Fibroblast of skin of left quadriceps (primary cell): ENCODE measurements at regions not wholly inside any gene's neighbourhood (a gene's known extent, or its start where the extent isn't known, plus 50 kb on each side); places are given as distances from the start of the nearest gene placed in this dataset.

Experiments used
- DNase-seq, 2 experiments: peaks; one replicate each; pipeline ENCODE4 v3.0.0-alpha.2; 2013; ENCODE audit warnings: low read depth in 2 of 2

DNA sequence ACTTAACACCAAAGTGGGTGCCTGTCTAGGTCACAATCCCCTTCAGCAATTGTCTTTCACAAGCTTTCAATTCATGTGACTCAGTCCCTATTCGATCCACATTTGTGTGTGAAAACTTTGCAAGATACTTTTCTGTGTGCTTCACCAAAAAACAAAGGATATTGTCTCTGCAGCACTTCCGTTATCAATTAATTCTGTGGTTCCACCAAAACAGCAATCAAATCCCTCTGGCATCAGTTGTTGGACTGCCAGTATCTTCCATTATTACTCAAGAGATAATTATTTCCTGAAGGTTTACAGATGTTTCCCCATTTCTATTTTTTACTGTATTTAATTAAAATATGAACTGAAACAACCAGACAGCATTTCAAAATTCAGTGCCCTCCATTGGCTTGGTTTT lies 481.4 kb downstream of the SUCLA2 start:
- no peak for DNase-seq

DNA sequence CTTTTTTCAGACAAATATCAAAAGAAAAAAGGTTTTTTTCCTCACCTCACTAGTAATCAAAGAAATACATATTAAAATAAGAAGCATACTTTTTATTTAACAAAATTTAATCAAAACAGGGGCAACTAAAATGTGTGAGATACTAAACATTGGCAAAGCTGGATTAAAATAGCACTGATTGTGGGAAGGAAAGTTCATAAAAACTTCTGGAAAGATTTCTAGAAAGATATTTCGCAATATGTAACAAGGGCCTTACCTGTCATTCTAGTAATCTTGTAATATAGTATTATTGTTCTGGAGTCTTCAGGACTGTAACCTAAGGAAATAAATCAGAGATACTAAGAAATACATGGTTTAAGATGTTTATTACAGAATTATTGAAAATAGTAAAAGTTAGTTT lies 482.5 kb downstream of the SUCLA2 start:
- no peak for DNase-seq

DNA sequence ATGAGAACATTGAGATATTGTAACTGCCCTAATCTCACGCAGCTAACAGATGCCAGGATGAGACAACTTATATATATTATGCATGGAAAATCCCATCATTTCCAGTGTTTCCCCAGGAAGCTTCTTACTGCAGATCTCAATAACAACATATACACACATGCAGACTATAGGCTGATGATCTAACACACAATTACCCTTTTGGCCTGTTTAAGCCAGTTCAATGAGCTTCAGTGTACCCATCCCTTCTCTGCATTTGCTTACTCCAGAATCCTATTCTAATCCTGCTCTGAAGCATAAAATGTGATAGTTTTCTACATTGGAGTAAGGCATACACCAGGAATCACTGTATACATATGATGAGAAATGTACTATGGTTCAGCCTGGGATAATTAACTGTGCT lies 489.4 kb downstream of the SUCLA2 start:
- DNase-seq: no peak

DNA sequence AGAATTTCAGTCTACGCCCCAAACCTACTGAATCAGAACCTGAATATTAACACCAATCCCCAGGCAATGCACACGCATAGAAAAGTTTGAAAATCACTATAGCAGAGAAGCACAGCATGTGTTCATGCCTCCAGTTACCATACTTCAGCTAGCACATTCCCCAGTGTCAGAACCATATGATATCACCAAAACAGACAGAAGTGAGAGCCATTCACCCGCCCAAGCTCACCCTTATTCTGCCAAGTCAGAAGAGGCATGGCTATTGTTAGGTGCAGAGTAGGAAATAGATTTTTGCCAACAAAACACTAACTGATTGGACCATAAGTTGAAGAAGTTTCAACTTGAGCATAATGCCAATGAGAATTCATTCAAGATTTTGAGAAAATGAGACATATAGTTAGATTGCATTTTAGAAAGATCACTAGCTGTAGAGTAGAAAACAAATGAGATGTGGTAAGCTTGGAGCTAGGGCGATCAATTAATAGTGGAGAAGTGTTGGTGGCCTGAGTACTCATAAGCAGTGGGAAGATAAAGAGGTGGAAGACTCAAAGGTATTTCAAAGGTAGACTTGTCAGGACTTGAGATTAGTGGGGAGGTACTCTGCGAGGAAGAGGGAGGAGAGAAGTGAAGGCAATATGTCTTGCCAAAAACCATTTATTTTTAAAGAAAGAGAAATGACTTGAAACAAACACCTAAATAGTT lies 492.4 kb downstream of the SUCLA2 start:
- DNase-seq: no peak

DNA sequence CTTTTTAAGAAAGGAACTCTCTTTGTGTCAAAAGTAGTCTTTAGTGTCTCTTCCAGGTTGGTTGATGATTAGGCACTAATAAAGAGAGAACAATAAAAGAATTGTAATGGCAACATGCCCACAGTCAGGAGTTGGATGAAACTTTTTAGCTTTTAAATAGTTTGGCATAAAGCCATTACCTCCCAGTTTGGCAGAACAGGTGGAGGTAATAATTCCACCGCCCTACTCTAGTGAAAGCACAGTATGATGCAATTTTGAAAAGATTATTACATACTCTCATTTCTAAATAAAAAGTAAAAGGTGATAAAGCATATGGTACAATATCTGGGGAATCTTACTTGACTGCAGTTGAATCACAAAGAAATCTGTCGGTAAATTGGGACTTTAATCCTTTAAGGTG lies 497.6 kb downstream of the SUCLA2 start:
- no peak for DNase-seq

DNA sequence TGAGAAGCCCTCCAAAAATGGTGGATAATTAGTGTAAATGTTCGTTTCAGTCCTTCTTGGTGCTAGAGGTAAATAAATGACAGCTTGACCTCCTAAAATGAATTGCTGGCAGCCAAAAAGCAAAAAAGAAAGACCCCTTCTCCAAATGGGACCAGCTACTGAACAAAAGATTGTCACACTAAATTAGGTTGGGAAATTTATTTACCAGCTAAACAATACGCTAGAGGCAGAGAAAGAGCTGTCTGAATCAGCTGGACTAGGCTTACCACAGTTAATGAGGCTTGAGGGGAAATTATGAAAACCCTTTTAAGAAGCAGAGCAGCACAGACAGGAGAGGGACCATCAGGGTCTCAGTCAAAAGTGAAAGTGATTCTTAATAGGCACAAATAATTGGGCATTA lies 498.9 kb downstream of the SUCLA2 start:
- no peak for DNase-seq

DNA sequence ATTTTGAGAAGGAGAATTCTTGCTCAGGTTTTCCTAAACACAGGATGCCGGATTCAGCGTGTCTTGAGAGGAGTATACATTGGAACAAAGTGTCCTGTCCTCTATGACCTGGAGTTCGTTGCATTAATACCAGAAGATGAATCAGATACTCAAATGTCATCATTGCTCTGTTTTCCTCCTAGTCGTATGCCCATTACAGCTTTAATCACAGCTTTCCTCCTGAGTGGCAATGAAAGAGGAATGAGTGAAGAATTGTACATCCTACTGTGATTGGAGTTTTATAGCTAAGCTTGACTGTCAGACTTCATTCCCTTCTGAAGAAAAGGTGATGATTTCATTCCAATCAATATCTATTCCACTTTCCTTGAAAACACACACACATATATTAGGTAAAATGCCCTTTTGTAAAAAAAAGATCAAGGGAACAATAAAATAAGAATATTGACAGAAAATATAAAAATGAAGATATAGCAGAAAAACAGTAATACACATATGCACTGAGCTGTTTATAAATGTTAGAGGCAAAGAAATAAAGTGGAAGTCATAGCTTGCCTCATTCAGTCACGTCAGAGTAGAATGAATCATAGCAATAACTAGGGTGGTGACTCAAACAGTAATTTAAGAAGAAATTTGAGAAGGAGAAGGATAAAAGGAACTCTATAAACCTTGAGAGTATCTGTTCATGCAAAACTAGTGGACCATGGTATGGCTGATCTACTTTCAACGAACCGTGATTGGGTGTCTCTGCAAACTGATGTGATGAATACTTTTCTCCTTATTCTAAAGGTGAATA lies 501.5 kb downstream of the SUCLA2 start:
- DNase-seq: peak; percentile 68 to 70

DNA sequence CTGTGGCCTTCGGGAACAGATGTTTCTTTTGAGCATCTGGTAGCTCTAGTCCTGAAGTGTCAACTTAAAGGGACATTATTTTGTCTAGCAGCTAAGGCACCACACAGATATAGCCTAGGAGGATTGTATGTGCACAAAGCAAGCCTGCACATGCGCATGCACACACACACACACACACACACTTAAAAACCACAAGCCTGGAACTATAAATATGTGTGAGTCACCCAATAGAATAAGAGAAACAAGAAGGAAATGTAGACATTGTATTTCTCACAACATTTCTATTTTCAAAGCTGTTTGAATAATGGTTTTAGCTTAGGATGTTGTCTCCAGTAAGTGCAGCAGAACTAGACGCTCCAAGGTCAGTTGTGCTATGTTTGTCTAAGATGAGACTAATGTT lies 516.5 kb downstream of the SUCLA2 start:
- DNase-seq: peak; percentile 77 to 78

DNA sequence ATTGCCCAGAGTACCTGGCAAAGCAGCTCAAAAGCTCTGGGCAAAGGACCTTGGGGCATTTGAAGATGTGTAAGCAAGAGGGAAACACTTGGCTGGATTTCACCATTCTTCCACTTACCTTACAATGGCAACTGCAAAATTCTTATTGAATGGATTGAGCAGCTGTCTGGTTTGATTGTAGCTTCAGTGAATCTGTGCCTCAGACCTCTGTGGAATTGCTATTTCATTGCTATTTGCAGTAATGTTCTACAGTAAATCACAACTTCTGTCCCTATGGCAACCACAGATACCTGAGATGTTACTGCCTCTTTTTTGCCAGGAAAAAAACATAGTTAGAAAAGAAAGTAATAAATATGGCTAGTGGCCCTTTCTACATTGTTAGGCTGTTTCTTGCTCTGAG lies 519.5 kb downstream of the SUCLA2 start:
- no peak for DNase-seq

DNA sequence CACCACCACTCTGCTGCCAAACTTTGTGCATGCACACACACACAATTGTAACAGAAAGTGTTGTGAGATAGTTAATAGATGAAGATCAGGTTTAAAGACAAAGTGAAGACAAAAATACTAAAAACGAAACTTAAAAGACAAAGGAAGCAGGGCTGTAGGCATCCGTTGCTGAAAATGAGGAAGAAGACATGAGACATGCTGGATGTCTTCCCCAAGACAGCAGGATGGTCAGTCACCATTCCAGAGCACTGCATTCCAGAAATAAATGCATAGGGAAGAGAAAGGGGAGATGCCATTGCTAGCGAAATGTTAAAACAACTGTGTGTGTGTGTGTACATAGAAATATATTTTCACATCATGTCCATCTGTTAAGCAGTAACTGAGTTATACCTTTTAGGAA lies 520.1 kb downstream of the SUCLA2 start:
- DNase-seq: no peak

DNA sequence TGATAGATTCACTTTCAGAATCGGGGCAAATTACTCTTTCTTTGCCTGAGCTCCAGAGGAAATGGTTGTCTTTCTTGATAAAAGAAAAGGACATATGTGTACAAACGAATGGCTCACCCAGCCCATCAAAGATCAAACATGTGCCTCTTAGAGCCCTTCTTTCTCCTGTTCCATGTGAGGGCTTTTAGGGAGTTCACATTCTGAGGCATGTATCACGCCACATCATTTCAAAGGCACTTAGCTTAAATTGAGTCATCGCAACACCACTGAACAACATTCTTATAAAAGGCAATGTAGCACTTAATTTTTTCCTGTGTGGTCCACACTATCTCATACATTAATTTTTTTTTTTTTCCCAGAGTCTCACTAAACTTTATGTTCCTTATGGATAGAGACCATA lies 521.0 kb downstream of the SUCLA2 start:
- DNase-seq: peak; percentile 85 to 86

DNA sequence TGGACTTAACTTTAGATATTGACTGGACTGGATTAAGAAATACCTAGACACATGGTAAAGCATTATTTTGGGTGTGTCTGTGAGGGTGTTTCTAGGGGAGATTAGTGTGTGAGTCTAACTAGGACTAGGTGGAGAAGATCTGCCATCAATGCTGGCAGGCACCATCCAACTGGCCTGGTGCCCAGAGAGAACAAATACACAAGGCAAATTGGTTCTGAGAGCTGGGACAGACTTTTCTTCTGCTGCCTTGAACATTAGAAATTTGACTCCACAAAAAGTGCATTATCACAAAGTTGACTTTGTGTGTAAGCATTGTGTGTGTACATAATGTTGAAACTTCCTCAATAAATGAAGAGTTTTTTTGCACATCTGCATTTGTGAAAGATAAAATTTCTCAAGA lies 522.1 kb downstream of the SUCLA2 start:
- no peak for DNase-seq

DNA sequence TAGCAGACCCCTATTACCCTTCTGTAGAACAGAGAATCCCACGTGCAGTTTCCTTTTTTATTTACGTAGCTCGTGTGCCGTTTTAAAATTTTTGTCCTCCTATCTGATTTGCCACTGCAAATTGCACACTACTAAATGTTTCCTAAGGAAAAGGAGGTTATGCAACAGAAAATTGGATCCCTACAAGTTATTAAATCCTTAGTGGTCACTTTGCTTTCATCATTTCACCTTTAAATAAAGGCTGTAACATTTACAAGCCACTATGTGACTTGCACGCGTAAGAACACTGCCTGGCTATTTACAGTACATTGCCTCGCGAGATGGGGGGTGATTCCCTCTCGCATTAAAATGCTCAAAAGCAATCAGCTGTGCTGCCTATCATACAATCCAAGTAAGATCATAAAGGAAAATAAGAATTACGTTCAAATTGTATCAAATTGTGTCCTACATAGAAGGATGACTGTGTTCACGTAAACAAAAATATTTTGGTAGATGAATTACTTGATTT lies 525.6 kb downstream of the SUCLA2 start:
- no peak for DNase-seq

DNA sequence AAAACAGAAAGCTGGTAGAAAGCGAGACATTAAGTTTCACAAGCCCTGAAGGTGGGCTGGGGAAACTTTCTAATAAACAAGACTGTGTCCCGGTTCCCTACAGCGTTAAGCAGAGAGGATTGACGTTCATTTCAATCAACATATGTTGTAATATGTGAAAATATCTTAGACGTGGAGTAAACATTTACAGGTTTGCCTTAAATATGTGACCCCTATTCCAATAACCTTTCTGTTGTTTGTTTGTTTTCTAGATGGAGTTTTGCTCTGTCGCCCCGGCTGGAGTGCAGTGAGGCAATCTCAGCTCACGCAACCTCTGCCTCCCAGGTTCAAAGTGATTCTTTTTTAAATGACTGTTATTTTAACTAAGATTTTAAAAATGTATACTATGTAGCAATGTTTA lies 526.2 kb downstream of the SUCLA2 start:
- no peak for DNase-seq

DNA sequence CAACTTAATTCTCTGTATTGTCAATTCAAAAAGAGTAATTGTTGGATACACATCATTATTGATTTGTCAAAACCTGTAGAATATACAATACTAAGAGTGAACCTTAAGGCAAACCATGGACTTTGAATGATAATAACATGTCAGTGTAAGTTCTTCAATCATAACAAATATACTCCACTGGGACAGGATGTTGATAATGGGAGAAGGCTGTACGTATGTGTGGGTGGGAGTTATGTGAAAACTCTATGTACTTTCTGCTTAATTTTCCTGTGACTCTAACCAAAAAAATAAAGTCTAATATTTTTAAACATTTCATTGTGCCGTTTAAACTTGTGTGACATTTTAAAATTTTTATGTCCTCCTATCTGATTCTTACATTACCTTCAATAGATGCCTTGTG lies 526.7 kb downstream of the SUCLA2 start:
- DNase-seq: no peak

DNA sequence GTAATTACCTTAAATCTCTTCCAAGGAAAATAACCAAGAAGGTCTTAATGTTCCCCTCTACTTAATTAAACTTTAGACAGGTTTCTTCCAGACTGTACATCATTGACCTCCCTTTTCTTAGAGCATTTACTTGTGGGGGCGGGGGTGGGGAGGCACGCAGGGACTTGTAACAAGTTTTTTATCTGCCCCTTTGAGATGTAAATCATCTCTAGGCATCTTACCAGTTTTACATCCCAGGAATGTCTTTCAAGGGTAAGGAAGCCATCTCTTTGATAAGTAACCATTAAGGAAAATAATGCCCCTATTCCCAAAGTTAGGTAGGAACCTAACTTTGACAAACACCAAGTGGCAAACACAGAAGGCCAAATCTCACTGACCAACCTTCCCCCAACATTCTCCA lies 528.6 kb downstream of the SUCLA2 start:
- DNase-seq: no peak

DNA sequence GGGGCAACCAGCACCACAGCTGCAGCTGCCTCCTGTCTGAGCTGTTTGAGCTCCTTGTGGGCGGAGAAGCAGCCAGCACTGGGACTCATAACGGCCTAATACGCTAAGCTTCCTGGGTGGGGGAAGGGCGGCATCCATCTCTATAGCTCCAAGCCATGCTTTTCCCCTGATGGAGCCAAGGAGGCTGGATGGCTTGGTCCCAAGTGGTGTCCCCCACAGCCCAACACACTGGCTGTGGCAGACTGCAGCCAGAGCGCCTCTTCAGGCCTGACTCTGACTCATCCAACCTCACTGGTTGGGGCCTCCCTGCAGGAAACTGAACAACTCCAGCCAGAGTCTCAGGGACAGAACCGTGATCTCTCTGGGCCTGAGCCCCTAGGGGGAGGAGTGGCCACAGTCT lies 537.3 kb downstream of the SUCLA2 start:
- peak; percentile 41 to 45 for DNase-seq

DNA sequence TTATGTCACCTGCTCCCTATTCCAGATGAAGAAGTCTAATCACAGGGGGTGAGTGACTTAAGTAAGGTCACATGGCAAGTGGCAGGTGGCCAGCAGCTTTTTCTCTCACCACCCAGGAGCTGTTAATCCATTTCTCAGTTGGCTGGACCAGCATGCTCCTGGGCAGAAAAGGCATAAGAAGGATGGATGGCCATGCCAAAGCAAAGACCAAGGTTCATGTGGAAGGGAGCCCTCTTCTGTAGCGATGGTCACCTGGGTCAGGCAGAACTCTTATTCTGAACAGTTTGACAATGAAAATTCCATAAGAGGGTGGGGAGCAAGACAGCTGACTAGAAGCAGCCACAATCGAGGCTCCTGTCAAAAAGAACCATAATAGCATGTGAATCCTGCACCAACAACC lies 538.1 kb downstream of the SUCLA2 start:
- DNase-seq: no peak

DNA sequence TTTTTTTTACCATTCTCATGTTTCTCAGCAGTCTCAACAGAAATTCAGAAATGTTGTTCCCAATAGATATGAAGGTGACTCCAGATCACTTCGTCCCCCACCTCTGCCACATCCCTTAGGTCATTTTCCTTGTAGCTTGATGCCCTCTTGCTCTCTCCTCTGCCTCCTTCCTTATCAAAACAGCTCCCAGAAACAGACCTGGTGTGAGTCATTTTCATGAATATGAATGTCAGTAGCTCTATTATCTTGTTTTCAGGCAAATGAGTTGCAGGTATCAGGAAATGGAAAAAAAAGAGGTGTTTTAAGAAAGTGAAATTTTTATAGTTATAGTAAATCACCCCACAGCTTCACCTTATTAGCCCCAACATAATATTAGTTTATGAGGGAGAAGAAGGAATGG lies 539.3 kb downstream of the SUCLA2 start:
- DNase-seq: no peak

DNA sequence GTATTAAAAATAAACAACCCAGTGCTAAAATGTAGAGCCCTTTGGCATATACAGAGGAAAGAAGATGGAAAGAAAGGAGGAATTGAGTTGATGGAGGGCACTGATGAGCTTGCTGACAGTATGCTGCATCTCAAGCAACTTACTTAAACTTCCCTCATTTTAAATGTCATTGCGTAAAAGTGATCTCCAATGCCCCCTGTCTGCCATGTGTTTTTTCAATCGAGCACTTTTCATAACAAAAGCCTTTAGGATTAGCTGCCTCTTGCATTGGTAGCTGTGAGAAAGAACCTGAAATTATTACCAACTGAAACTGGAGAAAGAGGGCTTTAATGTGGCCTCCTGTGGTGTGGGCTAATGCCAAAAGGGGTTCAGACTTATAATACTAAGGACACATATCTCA lies 541.6 kb downstream of the SUCLA2 start:
- DNase-seq: peak in 1 of 2 experiments; percentile 21

DNA sequence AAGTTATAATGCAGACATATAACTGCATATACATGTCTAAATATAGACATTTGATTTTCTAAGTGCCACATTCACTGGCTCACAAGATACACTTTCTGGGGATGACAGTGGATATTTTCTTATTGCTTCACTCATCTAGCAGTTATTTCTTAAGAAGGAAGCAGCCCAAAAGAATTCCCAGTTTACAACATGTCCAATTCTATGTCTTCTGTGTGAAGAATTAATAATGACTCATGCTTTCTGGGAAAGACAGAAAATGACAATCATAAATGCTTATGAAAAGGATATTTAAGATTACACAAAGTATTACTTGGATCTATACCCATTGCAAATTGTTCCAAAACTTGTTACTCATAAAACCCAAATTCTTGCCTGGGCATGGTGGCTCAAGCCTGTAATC lies 543.4 kb downstream of the SUCLA2 start:
- peak; percentile 61 to 62 for DNase-seq

DNA sequence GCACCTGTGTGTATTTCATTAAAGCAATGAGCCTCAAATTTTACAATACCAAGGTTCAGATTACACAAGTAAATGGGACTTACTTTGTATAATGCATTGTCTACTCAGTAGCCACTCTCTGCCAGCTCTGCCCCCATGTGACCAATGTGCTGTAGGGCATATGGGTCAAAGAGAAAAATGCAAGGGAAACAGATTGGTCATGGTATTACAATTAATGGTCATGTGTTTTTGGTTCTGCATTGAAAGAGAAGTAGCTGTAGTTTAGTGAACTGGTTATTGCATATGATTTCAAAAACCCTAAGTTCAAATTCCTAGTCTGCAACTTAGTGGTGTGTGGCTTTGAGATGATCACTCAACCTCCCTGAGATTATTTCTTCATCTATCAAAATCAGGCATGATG lies 545.4 kb downstream of the SUCLA2 start:
- DNase-seq: no peak

DNA sequence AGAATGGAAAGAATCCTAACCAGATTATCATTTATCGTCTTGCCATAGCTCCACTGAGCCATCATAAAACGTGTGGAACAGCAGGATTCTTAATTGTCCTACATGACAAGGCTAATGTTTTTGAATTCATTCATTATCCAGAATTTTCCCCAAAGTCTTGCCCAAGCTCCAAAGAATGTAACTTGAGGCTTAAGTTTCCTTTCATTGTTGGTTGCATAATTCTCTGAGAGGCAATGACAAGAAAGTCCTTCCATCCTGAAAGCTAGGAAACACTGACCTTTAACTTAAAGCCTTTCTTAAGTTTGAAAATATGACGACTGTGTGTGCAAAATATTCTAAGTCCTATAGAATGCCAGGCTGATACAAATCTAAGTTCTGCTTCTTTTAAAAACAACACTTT lies 546.1 kb downstream of the SUCLA2 start:
- no peak for DNase-seq
